HG03108 (cell line): ENCODE measurements at regions not wholly inside any gene's neighbourhood (a gene's known extent, or its start where the extent isn't known, plus 50 kb on each side); places are given as distances from the start of the nearest gene placed in this dataset.
A peak's percentile ranks its signal among the peaks of the same experiment; 100 is the strongest.

Experiments
- ATAC-seq: cut with Tn5 transposase; IDR thresholded peaks from one replicate; pipeline ENCODE4 v1.9.1; 2021; ENCODE audit warnings: moderate library complexity; ENCODE audit not compliant: unreplicated experiment

DNA sequence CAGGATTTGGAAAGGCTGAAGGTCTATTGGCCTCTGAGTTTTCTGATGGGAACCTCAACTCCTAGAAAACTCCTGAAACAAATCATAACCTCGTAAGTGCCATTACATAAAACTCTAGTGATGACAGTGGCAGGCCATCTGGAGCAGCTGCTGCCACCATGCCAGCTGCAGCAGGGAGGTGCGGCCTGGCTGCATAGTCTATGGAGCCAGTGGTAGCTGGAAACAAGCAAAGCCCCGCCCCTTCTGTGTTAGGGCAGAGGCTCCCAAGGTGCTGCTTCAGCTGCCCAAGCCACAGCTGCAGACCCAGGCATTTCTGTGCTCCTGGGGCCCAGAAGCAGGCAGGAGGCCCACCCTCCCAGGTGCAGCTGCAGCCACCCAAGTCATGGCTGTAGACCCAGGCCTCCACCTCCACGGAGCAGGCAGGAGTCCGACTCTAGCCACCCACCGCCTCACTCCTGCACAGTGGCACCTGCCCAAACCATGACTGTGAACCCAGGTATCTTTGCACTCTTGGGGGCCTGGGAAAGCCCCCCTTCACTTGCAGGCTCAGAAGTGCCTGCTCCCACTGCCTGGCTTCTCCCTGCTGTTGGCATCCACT lies 254.1 kb upstream of the KCNJ16 start:
- ATAC-seq, result no peak

- ATAC-seq, result no peak
These were observed 252.6 kb upstream of the KCNJ16 start for GRCh38 chr17:69822314-69822875.

DNA sequence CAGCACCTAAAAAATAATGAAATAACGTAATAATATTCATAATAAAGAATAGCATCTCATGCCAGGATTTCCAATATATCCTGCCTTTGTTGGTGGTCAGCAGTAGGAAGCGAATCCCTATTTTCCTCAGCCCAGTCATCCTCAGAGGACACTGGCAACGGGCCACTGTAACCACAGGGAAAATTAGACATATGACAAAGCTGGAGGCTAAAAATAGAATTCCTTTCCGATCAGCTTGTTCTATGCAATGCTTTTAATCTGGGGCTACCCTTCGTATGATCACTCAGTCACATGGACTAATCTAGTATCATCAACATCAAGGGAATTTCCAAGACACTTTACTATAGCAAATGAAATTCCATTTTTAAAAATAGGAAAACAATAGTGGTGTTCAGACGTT lies 246.9 kb upstream of the KCNJ16 start:
- no peak for ATAC-seq

- no peak for ATAC-seq
These were observed 240.5 kb upstream of the KCNJ16 start for GRCh38 chr17:69834494-69834893.

DNA sequence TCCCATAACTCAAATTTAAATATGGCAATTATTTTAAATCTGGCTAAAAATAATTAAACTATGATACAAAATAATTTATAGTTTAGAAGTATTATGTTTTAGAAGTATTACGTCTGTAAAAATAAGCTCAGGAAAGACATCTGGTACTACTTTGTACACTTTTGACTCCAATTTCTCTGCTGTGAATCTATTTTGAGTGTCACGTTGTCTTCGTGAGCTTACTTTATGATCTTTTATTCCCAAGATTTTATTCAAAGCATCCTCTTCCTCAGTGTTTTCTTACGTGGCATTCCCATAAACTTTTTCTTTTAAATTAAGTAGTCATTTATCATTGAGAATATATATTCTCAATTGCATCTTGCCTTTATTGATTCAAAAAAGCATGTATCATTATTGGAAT lies 223.3 kb upstream of the KCNJ16 start:
- no peak for ATAC-seq

DNA sequence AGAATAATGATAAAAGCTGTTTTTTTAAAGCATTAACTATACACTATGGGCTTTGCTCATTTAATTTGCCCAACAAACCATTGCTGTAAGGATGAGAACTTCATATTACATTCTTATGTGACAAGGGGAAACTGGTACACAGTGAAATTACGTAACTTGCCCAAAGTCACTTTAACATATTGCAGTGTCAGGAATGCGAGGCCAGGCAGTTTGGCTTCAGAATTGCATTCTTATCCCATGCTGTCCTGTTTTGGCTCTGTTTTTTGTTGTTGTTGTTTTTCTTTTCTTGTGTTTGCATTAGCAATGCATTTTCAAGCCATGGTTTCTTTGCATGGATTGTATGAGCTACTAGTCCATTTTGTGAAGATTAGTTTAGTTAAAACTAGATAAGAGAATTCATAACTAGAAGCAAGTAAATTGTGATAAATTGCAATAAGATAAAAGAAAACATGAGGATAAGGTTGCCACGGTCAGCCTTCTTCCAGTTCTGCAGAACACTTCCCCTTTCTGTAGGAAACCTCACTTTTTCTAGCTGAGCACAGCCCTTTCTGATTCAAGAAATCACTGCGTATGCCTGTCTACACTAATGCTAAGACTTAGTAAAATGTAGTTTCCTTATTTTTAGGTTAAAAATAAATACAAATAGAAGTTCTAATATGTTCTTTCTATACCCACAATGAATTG lies 221.3 kb upstream of the KCNJ16 start:
- ATAC-seq, result no peak

- ATAC-seq, result no peak
These were observed 220.7 kb upstream of the KCNJ16 start for GRCh38 chr17:69854225-69854780.

DNA sequence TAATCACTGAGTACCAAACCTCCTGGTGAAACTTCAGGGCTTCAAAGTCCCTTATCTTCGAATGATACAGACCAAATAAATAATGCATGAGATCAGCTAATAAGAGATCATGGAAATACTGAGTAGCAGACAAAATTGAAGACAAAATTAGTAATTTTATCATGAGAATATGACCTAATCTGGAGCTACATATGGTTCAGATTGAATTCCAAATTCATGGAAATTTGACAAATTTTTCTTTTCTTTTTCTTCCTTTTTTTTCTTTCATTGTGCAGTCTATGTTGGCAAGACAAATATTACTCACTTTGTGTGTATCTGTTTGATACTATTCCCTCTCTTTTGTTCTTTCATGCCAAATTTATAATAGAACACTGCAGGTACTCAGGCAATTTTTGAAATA lies 218.1 kb upstream of the KCNJ16 start:
- no peak for ATAC-seq

DNA sequence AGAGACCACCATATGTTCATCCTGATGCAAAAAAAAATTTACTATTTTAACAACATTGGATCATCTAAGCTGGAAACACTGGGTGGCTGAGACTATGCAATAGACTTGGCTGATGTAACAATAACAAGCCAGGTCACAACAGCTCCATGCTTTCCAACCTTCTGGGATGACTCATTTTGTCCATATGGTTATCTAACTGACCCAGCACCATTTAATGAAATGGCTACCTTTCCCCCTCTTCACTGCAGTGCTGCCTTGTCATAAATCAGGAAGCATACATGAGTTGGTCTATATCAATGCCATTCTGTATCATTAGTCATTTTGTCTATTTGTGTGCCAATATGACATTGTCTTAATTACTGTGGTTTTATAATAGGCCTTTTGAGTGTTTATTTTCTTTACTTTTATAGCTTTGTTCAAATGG lies 217.6 kb upstream of the KCNJ16 start:
- no peak for ATAC-seq

GRCh38 chr17:69858460-69858859 lies 216.6 kb upstream of the KCNJ16 start:
- no peak for ATAC-seq

DNA sequence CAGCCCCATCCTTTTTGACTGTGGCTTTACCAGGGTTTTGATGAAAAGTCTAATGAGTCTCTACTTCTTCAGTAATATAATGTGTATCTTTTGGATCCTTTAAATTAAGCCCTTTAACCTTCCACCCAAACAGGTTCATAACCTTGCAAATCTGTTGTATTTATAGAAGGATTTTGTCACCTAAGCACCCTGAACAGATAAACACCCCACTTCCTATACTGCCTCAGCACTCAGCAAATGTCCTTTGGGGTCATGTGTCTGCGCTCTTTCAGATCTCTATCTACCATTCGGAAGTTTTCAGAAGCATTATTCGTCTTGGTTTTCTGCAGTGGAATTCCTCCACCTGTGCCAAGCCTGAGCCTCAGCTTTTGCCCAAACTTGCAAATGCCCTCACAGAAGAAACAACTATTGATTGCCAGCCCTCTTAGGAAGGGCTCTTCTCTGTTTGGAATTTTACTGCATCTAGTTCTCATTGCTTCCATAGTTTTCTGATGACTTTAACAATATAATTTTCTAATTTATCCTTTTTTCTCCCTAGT lies 214.8 kb upstream of the KCNJ16 start:
- no peak for ATAC-seq

GRCh38 chr17:69864462-69864861 lies 210.6 kb upstream of the KCNJ16 start:
- ATAC-seq, result no peak

DNA sequence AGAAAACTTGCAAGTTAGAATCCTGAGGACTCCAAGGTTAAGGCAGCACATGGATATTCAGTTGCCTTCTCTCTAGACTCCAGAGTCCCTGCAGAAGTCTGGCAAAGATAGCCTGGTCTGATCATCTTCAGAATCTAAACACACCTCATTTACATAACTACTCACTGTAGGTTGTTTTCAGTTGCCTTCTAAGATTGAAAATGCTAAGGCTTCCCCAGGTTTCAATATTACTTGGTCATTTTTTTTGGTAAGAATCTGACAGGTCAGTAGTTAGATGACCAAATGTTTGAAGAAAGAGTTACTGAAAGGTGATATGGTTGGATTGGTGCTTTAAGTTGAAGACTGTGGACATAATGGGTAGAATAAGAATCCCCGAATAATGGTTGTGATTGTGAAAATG lies 205.4 kb upstream of the KCNJ16 start:
- peak; percentile 68 for ATAC-seq

DNA sequence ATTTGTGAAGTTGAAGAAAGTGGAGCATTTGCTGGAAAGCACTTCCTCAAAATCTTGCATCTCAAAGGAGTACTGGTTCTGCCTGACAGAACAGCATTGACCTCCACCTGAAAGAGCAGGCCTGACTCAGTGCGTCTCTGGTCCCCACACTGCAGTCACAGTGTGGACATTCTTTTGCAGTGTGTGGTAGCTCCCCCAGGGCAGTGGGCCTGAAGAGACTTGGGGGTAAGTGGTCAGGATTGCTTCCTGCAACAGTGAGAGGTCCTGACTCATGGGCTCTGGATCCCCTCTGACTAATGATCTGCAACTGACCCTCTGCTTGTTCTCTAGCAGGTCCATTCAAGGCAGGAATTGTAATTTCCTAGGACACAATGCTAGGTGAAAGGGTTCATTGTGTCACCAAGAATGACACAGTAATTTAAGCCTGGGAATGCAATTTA lies 204.9 kb upstream of the KCNJ16 start:
- peak; percentile 66 for ATAC-seq

DNA sequence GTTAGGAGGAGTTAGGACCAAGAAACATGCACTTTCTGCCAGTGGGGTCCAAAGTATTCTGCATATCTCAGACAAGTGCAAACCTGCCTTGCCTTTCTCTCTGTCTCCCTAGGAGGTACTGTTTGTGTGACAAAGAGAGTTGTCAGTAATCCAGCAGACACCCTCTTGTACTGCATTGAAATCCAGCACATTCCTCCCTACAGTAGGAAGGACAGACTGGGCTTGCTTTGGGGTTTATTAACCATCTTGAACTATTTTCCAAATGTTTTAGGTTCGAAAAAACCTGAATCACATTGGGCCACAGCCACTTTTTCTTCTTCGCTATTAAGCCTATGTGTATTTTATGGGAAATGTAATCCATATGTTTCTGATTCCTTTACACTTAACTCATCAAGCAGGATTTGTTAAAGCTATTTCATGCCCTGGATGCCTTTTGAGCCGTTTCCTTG lies 204.2 kb upstream of the KCNJ16 start:
- no peak for ATAC-seq

GRCh38 chr17:69871318-69871717 lies 203.7 kb upstream of the KCNJ16 start:
- ATAC-seq, result no peak

- no peak for ATAC-seq
These were observed 202.3 kb upstream of the KCNJ16 start for GRCh38 chr17:69872675-69873262.

DNA sequence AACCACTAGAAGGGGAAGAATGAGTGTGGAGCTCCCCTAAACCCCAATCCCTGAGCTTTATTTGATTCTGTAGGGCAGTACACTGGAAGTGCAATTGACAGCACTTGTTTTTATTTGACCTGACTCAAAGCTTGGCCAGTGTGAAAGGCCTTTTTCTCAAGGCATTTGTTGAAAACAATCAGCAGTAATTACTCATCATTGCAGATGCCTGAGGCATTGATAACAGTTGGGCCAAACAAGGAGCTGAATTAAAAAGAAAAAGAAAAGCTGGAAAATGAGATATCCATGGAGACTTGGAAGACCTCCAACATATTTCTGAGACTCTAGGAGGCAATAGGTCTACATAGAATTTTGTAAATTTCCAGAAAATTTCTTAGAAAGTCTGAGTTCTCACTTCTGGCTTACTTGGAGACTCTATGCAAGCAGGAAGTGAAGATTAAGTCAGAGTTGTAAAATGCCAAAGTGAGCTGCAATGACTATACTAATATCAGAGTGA lies 200.8 kb upstream of the KCNJ16 start:
- no peak for ATAC-seq

- no peak for ATAC-seq
These were observed 198.3 kb upstream of the KCNJ16 start for GRCh38 chr17:69876757-69877156.

DNA sequence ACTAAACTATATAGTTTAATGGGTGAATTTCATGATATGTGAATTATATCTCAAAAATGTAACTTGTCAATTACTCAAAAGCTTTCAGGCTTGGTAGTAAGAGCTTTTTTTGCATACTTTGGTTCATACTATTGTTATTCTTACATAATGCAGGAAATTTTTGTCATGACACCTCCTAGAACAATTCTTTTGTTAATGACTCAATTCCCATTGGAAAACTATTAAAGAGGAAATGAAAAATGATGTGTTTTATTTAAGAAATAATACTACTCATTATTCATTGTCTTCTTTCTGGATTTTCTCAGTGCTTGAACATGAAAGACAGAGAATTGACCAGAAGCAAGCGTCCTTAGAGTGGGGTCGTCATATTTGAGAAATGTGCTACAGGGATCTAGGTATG lies 196.4 kb upstream of the KCNJ16 start:
- ATAC-seq, result no peak

DNA sequence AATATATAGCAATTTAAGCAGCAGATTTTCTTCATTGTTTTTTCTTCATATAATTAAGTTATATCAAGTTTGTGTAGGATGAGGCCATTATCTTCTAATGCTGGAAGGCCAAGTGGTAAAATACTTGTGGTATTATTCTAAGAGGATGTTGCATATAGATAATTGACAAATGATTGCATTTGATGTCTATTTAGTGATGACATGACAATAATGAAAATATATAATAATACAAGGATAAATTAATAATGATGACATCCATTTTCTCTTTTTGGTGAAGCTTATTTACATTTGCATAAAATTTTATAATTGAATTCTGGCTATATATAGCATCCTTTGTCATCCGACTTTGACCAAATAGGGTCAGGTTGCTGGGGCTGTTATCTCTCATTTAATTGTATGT lies 195.4 kb upstream of the KCNJ16 start:
- no peak for ATAC-seq
